Upper lobe of left lung (tissue), 6 donors: ENCODE measurements at regions not wholly inside any gene's neighbourhood (a gene's known extent, or its start where the extent isn't known, plus 50 kb on each side); places are given as distances from the start of the nearest gene placed in this dataset.

ENCODE experiments used
- ATAC-seq, 2 donors: fragments of 200-7000 bp; cut with Tn5 transposase; one replicate each; pipeline ENCODE4 v1.9.1; 2022; ENCODE audit warnings: mild to moderate bottlenecking in 2 of 2, moderate library complexity in 2 of 2; ENCODE audit not compliant: low FRiP score in 2 of 2
- DNase-seq, 2 donors: peaks; one replicate each; pipeline ENCODE4 v3.0.0-alpha.2; 2019 to 2020
- H3K27ac ChIP-seq, 4 donors: fragments of 200-600 bp; sonication (generic); one replicate each; pipeline ENCODE4 v1.5.1; 2016 to 2019
- H3K27me3 ChIP-seq, 4 donors: fragments of 200-600 bp; sonication (generic); one replicate each; pipeline ENCODE4 v1.5.1; 2017 to 2019
- H3K36me3 ChIP-seq, 4 donors: fragments of 200-600 bp; sonication (generic); one replicate each; pipeline ENCODE4 v1.5.1; 2016 to 2019
- H3K4me1 ChIP-seq, 4 donors: fragments of 200-600 bp; sonication (generic); one replicate each; pipeline ENCODE4 v1.5.1; 2018 to 2019
- H3K4me3 ChIP-seq, 4 donors: fragments of 200-600 bp; sonication (generic); one replicate each; pipeline ENCODE4 v1.5.1; 2017 to 2019; ENCODE audit warnings: mild to moderate bottlenecking in 2 of 4, moderate library complexity in 1 of 4
- H3K9me3 ChIP-seq, 4 donors: fragments of 200-600 bp; sonication (generic); one replicate each; pipeline ENCODE4 v1.5.1; 2018 to 2019
- CTCF ChIP-seq, 6 experiments: fragments of 450-650 bp in 4 of 6; fragments of 200-600 bp in 2 of 6; sonication (generic) in 2 of 6; IDR thresholded peaks; one replicate each; pipeline ENCODE4 v1.5.1; 2016 to 2019; ENCODE audit warnings: antibody characterized with exemption in 6 of 6
- EP300 ChIP-seq, 4 donors: sonication (generic); formaldehyde crosslinking; IDR thresholded peaks; one replicate each; pipeline ENCODE4 v1.5.1; 2017; ENCODE audit warnings: antibody characterized with exemption in 4 of 4, control low read depth in 2 of 4
- POLR2A ChIP-seq, 4 donors: fragments of 450-650 bp; IDR thresholded peaks; one replicate each; pipeline ENCODE4 v1.5.1; 2016 to 2017; ENCODE audit warnings: antibody characterized with exemption in 4 of 4, mild to moderate bottlenecking in 2 of 4
- POLR2AphosphoS5 ChIP-seq, 2 donors: sonication (generic); formaldehyde crosslinking; IDR thresholded peaks; one replicate each; pipeline ENCODE4 v1.5.1; 2017; ENCODE audit warnings: antibody characterized with exemption in 2 of 2
- WGBS, 2 donors: methylation state at CpG; one replicate each; pipeline ENCODE4 v1.1.5; 2017 to 2018; 5-methylcytosine and 5-hydroxymethylcytosine counted together
- donor health status: DM: no; HTN: no; CAD: no; lungs with moderate emphysema.
- donor health status: DM: no; HTN: yes; CAD: no; lungs with severe emphysema.

- Histone ChIP-seq H3K9me3 (no peaks in the 10 kb centered on the region), H3K4me3 (no peak overlapping the region), H3K27me3 (no peaks in the 10 kb centered on the region), H3K4me1 (no peaks in the 10 kb centered on the region), H3K36me3 (no peaks in the 10 kb centered on the region), H3K27ac (no peak overlapping the region)
- no peak for ATAC-seq
- 49 to 61% methylated on average over 2 of the region's 2 CpGs for WGBS, 2 donors
- no peak for DNase-seq
- TF ChIP-seq CTCF (IDR thresholded peaks at IDR 0.05): no peak
- TF ChIP-seq EP300 (IDR thresholded peaks at IDR 0.05): peak in 1 of 4 donors; percentile 74
- peak in 1 of 2 donors; percentile 25 for TF ChIP-seq POLR2AphosphoS5 (IDR thresholded peaks at IDR 0.05)
- no peak for TF ChIP-seq POLR2A (IDR thresholded peaks at IDR 0.05)
Measured at GRCh38 chr2:180730976-180731375, 249.4 kb upstream of the UBE2E3 start.

- no peak for ATAC-seq
- no peak overlapping the region for H3K4me3 ChIP-seq
Measured at GRCh38 chr2:180728928-180729559, 251.4 kb upstream of the UBE2E3 start.

DNA sequence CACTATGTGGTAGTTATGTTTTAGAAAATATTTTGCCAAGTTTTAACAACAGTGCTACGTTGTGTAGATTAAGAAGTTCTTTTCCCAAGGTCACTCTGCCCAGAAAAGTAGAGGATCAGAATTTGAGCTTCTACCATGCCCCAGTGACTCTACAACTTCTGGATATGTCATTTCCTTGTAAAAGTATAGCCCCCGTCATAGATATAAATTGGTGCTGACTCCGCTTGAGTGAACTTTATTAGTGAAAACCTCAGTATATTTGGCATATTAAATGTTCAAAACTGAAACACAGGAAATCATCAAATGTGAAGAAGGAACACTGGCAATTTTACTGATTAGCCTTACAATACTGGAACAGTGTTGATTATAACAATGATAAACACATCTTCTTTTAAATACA lies 256.7 kb upstream of the UBE2E3 start:
- DNase-seq (no peak), ATAC-seq (no peak)
- TF ChIP-seq POLR2AphosphoS5 (IDR thresholded peaks at IDR 0.05) (no peak), CTCF (IDR thresholded peaks at IDR 0.05) (no peak), POLR2A (IDR thresholded peaks at IDR 0.05) (no peak), EP300 (IDR thresholded peaks at IDR 0.05) (no peak)
- H3K27ac ChIP-seq: no peak overlapping the region
- no peaks in the 10 kb centered on the region for H3K4me1 ChIP-seq
- H3K27me3 ChIP-seq: no peaks in the 10 kb centered on the region
- no peaks in the 10 kb centered on the region for H3K9me3 ChIP-seq
- H3K4me3 ChIP-seq: no peak overlapping the region
- H3K36me3 ChIP-seq: no peaks in the 10 kb centered on the region
- WGBS, 2 donors: 80 to 91% methylated on average over 3 of the region's 3 CpGs

More at GRCh38 chr2:180728928-180729559, 251.4 kb upstream of the UBE2E3 start:
- WGBS, 2 donors: 70 to 87% methylated on average over 2 of the region's 2 CpGs
- DNase-seq: no peak
- Histone ChIP-seq H3K27me3 (no peaks in the 10 kb centered on the region), H3K9me3 (no peaks in the 10 kb centered on the region), H3K4me1 (no peaks in the 10 kb centered on the region), H3K36me3 (no peaks in the 10 kb centered on the region), H3K27ac (no peak overlapping the region)
- TF ChIP-seq POLR2A (IDR thresholded peaks at IDR 0.05) (no peak), EP300 (IDR thresholded peaks at IDR 0.05) (no peak), POLR2AphosphoS5 (IDR thresholded peaks at IDR 0.05) (no peak), CTCF (IDR thresholded peaks at IDR 0.05) (no peak)

DNA sequence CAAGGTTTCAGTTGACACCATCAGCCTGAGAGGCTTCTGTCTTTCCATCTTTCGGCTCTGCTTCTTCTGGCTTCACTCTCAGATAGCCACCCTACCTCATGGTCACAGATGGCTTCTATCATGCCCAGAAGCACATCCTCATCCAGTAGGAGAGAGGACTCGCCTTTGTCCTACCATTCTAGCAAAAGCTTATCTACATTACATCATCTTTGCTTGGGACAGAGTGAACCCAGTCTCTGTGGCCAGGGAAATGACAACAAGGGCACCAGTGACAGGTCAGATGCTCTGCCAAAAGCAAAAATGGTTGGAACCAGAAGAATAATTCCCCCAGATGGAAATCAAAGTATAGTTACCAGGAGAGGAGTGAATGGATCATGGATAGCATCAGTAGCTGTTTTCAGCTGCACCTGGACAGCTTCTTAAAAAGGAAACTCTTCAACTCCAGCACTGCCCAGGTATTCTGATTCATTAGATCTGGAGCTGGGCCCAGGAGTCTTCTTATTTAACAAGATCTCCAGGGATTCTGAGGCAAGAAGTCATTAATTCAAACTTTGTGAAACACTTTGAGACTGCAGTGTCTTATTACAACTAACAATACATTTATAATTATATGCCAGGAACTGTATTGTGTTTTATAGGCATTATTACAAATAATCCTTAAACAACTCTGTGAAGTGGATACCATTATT lies 257.7 kb upstream of the UBE2E3 start:
- peak in 1 of 2 donors; percentile 35 for ATAC-seq
- Histone ChIP-seq H3K9me3 (no peaks in the 10 kb centered on the region), H3K27me3 (no peaks in the 10 kb centered on the region), H3K4me3 (no peak overlapping the region), H3K27ac (no peak overlapping the region), H3K4me1 (no peaks in the 10 kb centered on the region), H3K36me3 (no peaks in the 10 kb centered on the region)
- 83% methylated on average over 2 of the region's 2 CpGs for WGBS, 2 donors
- no peak for DNase-seq
- TF ChIP-seq CTCF (IDR thresholded peaks at IDR 0.05): no peak
- TF ChIP-seq POLR2A (IDR thresholded peaks at IDR 0.05): no peak
- TF ChIP-seq POLR2AphosphoS5 (IDR thresholded peaks at IDR 0.05): no peak
- no peak for TF ChIP-seq EP300 (IDR thresholded peaks at IDR 0.05)
